Fibroblast of lung (primary cell): ENCODE measurements at regions not wholly inside any gene's neighbourhood (a gene's known extent, or its start where the extent isn't known, plus 50 kb on each side); places are given as distances from the start of the nearest gene placed in this dataset.

Experiments
- DNase-seq, 2 donors: peaks; one replicate each; pipeline versions ENCODE4 v3.0.0 to v3.0.0-alpha.2; 2010; ENCODE audit warnings: low read depth in 2 of 2
- H2AFZ ChIP-seq: 2 replicates; pipeline ENCODE4 v1.5.1; 2012; ENCODE audit warnings: low read length, control low read depth, inconsistent platforms
- H3K27ac ChIP-seq: 2 replicates; pipeline ENCODE4 v1.5.1; 2011; ENCODE audit warnings: low read length, control low read depth; ENCODE audit not compliant: insufficient read depth
- H3K27me3 ChIP-seq: 2 replicates; pipeline ENCODE4 v1.5.1; 2011; ENCODE audit warnings: mild to moderate bottlenecking, low read length; ENCODE audit not compliant: control insufficient read depth, insufficient read depth
- H3K36me3 ChIP-seq: 2 replicates; pipeline ENCODE4 v1.5.1; 2011; ENCODE audit warnings: low read length; ENCODE audit not compliant: control insufficient read depth, insufficient read depth
- H3K4me1 ChIP-seq: 2 replicates; pipeline ENCODE4 v1.5.1; 2011; ENCODE audit warnings: low read length; ENCODE audit not compliant: control insufficient read depth, insufficient read depth; ENCODE audit errors: extremely low read depth
- H3K4me2 ChIP-seq: 2 replicates; pipeline ENCODE4 v1.5.1; 2011; ENCODE audit warnings: low read length, control low read depth; ENCODE audit not compliant: insufficient read depth; ENCODE audit errors: extremely low read depth
- H3K4me3 ChIP-seq, 4 experiments: fragments of 200-600 bp in 1 of 4; sonication (generic) in 1 of 4; replicated peaks in 1 of 4; 2 replicates each; pipeline ENCODE4 v1.5.1; 2011 to 2016; ENCODE audit warnings: low read length in 4 of 4, low read depth in 3 of 4, mild to moderate bottlenecking in 3 of 4, control low read depth in 2 of 4, inconsistent platforms in 1 of 4, mixed read lengths in 1 of 4; ENCODE audit not compliant: insufficient read depth in 1 of 4; ENCODE audit errors: control extremely low read depth in 1 of 4
- H3K79me2 ChIP-seq: 2 replicates; pipeline ENCODE4 v1.5.1; 2012; ENCODE audit warnings: mild to moderate bottlenecking, low read length, inconsistent platforms; ENCODE audit not compliant: control insufficient read depth, insufficient read depth
- H3K9ac ChIP-seq: 2 replicates; pipeline ENCODE4 v1.5.1; 2011; ENCODE audit warnings: mild to moderate bottlenecking, low read length, control low read depth; ENCODE audit not compliant: insufficient read depth
- H3K9me3 ChIP-seq: 2 replicates; pipeline ENCODE4 v1.5.1; 2012; ENCODE audit warnings: low read depth, low read length; ENCODE audit not compliant: control insufficient read depth, insufficient read depth
- H4K20me1 ChIP-seq: 2 replicates; pipeline ENCODE4 v1.5.1; 2011; ENCODE audit warnings: low read length; ENCODE audit not compliant: control insufficient read depth, insufficient read depth; ENCODE audit errors: extremely low read depth
- CTCF ChIP-seq, 2 donors: IDR thresholded peaks in 1 of 2; conservative IDR thresholded peaks in 1 of 2; 1 replicate in 1 of 2; 2 replicates in 1 of 2; pipeline ENCODE4 v1.5.1; 2011 to 2012; ENCODE audit warnings: low read length in 2 of 2, control low read depth in 1 of 2, inconsistent platforms in 1 of 2, low read depth in 1 of 2, mild to moderate bottlenecking in 1 of 2
- EZH2 ChIP-seq: IDR thresholded peaks from 2 replicates; pipeline ENCODE4 v1.5.1; 2012; ENCODE audit warnings: low read length, control low read depth, mild to moderate bottlenecking; ENCODE audit errors: missing control alignments

GRCh38 chr12:84660139-84660538 is 252.5 kb downstream of the SLC6A15 start:
- no peak for DNase-seq

GRCh38 chr12:84658877-84659276 is 253.7 kb downstream of the SLC6A15 start:
- Histone ChIP-seq H3K4me3 (no peak overlapping the region), H3K4me1 (no peaks in the 10 kb centered on the region), H3K36me3 (no peaks in the 10 kb centered on the region), H3K9me3 (no peaks in the 10 kb centered on the region), H3K79me2 (no peaks in the 10 kb centered on the region), H4K20me1 (no peaks in the 10 kb centered on the region), H3K27me3 (no peaks in the 10 kb centered on the region), H3K27ac (no peak overlapping the region), H2AFZ (no peak overlapping the region), H3K9ac (no peak overlapping the region), H3K4me2 (no peak overlapping the region)
- TF ChIP-seq EZH2 (no peak), CTCF (conservative IDR thresholded peaks at IDR 0.05 in 1 of 2, IDR thresholded peaks at IDR 0.05 in 1 of 2; ENCODE audit: low read depth in 1 of 2, low read length in 2 of 2) (no peak)
- DNase-seq = no peak

More at GRCh38 chr12:84660139-84660538, 252.5 kb downstream of the SLC6A15 start:
- Histone ChIP-seq H3K9me3 (no peaks in the 10 kb centered on the region), H3K27ac (no peak overlapping the region), H4K20me1 (no peaks in the 10 kb centered on the region), H3K4me1 (no peaks in the 10 kb centered on the region), H2AFZ (no peak overlapping the region), H3K27me3 (no peaks in the 10 kb centered on the region), H3K79me2 (no peaks in the 10 kb centered on the region), H3K4me2 (no peak overlapping the region), H3K36me3 (no peaks in the 10 kb centered on the region), H3K4me3 (no peak overlapping the region), H3K9ac (no peak overlapping the region)
- TF ChIP-seq CTCF (conservative IDR thresholded peaks at IDR 0.05 in 1 of 2, IDR thresholded peaks at IDR 0.05 in 1 of 2; ENCODE audit: low read depth in 1 of 2, low read length in 2 of 2) (no peak), EZH2 (no peak)

GRCh38 chr12:84656705-84657104 is 255.9 kb downstream of the SLC6A15 start:
- H2AFZ ChIP-seq = no peak overlapping the region

More at GRCh38 chr12:84656705-84657104, 255.9 kb downstream of the SLC6A15 start:
- no peaks in the 10 kb centered on the region for H3K27me3 ChIP-seq
- H3K27ac ChIP-seq = no peak overlapping the region
- no peak overlapping the region for H3K4me2 ChIP-seq
- H3K9me3 ChIP-seq = no peaks in the 10 kb centered on the region
- no peak overlapping the region for H3K9ac ChIP-seq
- no peaks in the 10 kb centered on the region for H3K36me3 ChIP-seq
- DNase-seq = no peak
- no peak overlapping the region for H3K4me3 ChIP-seq
- H3K4me1 ChIP-seq = no peaks in the 10 kb centered on the region
- H4K20me1 ChIP-seq = no peaks in the 10 kb centered on the region
- no peaks in the 10 kb centered on the region for H3K79me2 ChIP-seq
- TF ChIP-seq CTCF (conservative IDR thresholded peaks at IDR 0.05 in 1 of 2, IDR thresholded peaks at IDR 0.05 in 1 of 2; ENCODE audit: low read depth in 1 of 2, low read length in 2 of 2) (no peak), EZH2 (no peak)
